Epithelial cell of esophagus (primary cell): ENCODE measurements at regions not wholly inside any gene's neighbourhood (a gene's known extent, or its start where the extent isn't known, plus 50 kb on each side); places are given as distances from the start of the nearest gene placed in this dataset.

Experiments
- DNase-seq: peaks from one replicate; pipeline ENCODE4 v3.0.0; 2010; ENCODE audit warnings: low read depth
- H3K4me3 ChIP-seq: 2 replicates; pipeline ENCODE4 v1.5.1; 2011; ENCODE audit warnings: mild to moderate bottlenecking, low read length, control low read depth
- CTCF ChIP-seq: IDR thresholded peaks from 2 replicates; pipeline ENCODE4 v1.5.1; 2011; ENCODE audit warnings: low read depth, mild to moderate bottlenecking, low read length, control low read depth, inconsistent platforms; ENCODE audit not compliant: insufficient read depth; ENCODE audit errors: missing control alignments

GRCh38 chr7:61576-62360 lies 130.6 kb upstream of the FAM20C start:
- no peak for TF ChIP-seq CTCF
- H3K4me3 ChIP-seq, result no peak overlapping the region
- no peak for DNase-seq

- TF ChIP-seq CTCF, result no peak
- H3K4me3 ChIP-seq, result no peak overlapping the region
- no peak for DNase-seq
Observed at GRCh38 chr7:62361-63116, 129.8 kb upstream of the FAM20C start.

DNA sequence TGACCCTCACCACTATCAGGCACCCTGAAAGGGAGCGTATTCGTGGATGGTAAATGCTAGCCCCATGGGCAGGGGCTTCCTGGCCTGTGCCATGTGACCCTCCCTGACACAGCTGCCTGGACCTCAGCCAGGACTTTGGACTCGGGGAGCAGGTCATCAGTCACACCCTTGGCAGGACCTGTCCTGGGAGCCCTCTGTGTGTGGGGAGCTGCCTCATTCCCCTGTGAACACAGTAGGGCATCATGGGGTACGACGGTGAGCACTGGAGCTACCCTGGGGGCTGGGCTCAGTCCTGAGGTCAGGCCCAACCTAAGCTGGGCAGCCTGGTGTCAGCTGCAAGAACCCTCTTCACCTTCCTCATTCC lies 129.3 kb upstream of the FAM20C start:
- no peak overlapping the region for H3K4me3 ChIP-seq
- no peak for TF ChIP-seq CTCF
- no peak for DNase-seq

- DNase-seq, result no peak
- TF ChIP-seq CTCF, result no peak
- no peak overlapping the region for H3K4me3 ChIP-seq
Observed at GRCh38 chr7:63521-64021, 128.8 kb upstream of the FAM20C start.

DNA sequence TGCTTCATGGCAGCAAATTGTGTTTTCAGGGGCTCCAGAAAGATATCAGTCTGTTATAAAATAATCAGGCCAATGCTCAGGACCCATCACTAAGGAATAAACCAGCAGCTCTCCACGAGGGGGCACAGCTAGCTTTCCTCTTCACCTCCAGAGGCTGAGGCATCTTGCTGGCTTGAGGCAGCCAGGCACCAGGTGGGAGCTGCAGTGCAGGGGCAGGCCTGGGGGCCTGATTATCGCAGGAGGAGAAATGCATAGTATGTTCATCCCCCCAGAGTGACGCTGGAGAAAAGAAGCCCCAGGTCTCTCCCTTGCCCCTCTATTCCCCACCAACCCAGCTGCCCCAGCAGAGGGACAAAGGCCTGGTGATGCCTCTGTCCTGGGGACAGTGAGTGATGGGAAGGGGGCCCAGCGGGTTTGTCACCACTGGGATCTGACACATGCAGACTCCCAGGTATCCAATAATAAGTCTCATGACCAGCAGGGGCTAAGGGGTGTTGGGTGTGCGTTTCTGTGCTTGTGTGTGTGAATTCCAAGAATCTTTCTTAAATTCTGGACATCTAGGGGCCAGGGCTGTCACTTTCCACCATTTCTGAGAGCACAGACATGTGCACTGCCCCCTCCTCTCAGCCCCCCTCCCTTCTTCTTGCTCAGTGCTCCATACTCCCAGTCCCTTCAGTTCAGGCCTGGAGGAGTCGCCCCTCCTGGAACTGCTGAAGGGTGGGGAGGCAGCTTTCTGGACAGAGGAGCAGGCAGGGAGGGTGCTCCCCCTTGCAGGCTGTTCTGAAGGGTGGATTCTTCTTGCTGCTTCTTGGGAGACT lies 128.1 kb upstream of the FAM20C start:
- H3K4me3 ChIP-seq, result no peak overlapping the region
- peak; percentile 56 for DNase-seq
- peak; percentile 47 for TF ChIP-seq CTCF

- no peak for TF ChIP-seq CTCF
- no peak overlapping the region for H3K4me3 ChIP-seq
- no peak for DNase-seq
Observed at GRCh38 chr7:64916-65341, 127.4 kb upstream of the FAM20C start.
